Spleen (tissue), 11 donors: ENCODE measurements at regions not wholly inside any gene's neighbourhood (a gene's known extent, or its start where the extent isn't known, plus 50 kb on each side); places are given as distances from the start of the nearest gene placed in this dataset.

Experiments used
- DNase-seq: peaks from one replicate; pipeline ENCODE4 v3.0.0-alpha.2; 2020
- H3K27ac ChIP-seq, 8 donors: fragments of 200-600 bp; sonication (generic) in 7 of 8; 1 replicate in 4 of 8; 2 replicates in 4 of 8; pipeline versions ENCODE4 v1.5.0 to v1.8.0; 2016 to 2021; ENCODE audit warnings: inconsistent platforms in 4 of 8, mild to moderate bottlenecking in 4 of 8, moderate library complexity in 1 of 8
- H3K27me3 ChIP-seq, 7 donors: fragments of 200-600 bp; sonication (generic) in 6 of 7; replicated peaks in 1 of 7; 1 replicate in 4 of 7; 2 replicates in 3 of 7; pipeline versions ENCODE4 v1.5.0 to v1.8.0; 2016 to 2021; ENCODE audit warnings: inconsistent platforms in 3 of 7, mild to moderate bottlenecking in 1 of 7
- H3K36me3 ChIP-seq, 6 donors: fragments of 200-600 bp; sonication (generic) in 5 of 6; 1 replicate in 4 of 6; 2 replicates in 2 of 6; pipeline versions ENCODE4 v1.5.0 to v1.8.0; 2016 to 2021; ENCODE audit warnings: inconsistent platforms in 2 of 6
- H3K4me1 ChIP-seq, 6 donors: fragments of 200-600 bp; sonication (generic) in 5 of 6; 1 replicate in 3 of 6; 2 replicates in 3 of 6; pipeline versions ENCODE4 v1.5.0 to v1.8.0; 2016 to 2021; ENCODE audit warnings: inconsistent platforms in 3 of 6
- H3K4me3 ChIP-seq, 8 donors: fragments of 200-600 bp; sonication (generic) in 7 of 8; 1 replicate in 4 of 8; 2 replicates in 4 of 8; pipeline versions ENCODE4 v1.5.0 to v1.8.0; 2016 to 2021; ENCODE audit warnings: inconsistent platforms in 4 of 8, mild to moderate bottlenecking in 4 of 8, moderate library complexity in 2 of 8
- H3K9me3 ChIP-seq, 8 donors: fragments of 200-600 bp; sonication (generic) in 7 of 8; 1 replicate in 4 of 8; 2 replicates in 4 of 8; pipeline versions ENCODE4 v1.5.0 to v1.8.0; 2016 to 2021; ENCODE audit warnings: inconsistent platforms in 4 of 8
- CTCF ChIP-seq, 11 experiments: fragments of 200-600 bp in 7 of 11; fragments of 450-650 bp in 4 of 11; sonication (generic) in 4 of 11; IDR thresholded peaks in 8 of 11; conservative IDR thresholded peaks in 3 of 11; 1 replicate in 7 of 11; 2 replicates in 4 of 11; pipeline versions ENCODE4 v1.4.0 to v1.8.0; 2016 to 2021; ENCODE audit warnings: antibody characterized with exemption in 11 of 11, inconsistent platforms in 4 of 11, mild to moderate bottlenecking in 1 of 11
- POLR2A ChIP-seq, 3 donors: fragments of 450-650 bp; IDR thresholded peaks; one replicate each; pipeline ENCODE4 v1.5.1; 2017; ENCODE audit warnings: antibody characterized with exemption in 3 of 3, mild to moderate bottlenecking in 1 of 3
- POLR2AphosphoS5 ChIP-seq, 3 donors: sonication (generic); formaldehyde crosslinking; IDR thresholded peaks; one replicate each; pipeline ENCODE4 v1.5.1; 2017; ENCODE audit warnings: antibody characterized with exemption in 3 of 3
- WGBS, 5 donors: extraction: QIAGEN DNeasy Blood & Tissue Kit in 3 of 5; methylation state at CpG; one replicate each; pipeline versions ENCODE4 v1.1.5 to v1.1.7; 2013 to 2018; 5-methylcytosine and 5-hydroxymethylcytosine counted together
- intact Hi-C: fragments of 100-400 bp; cut with DNase I; formaldehyde crosslinking; loops from one replicate; pipeline ENCODE4 v1.15.0; 2023; ENCODE audit warnings: low total_unique reads
- donor health status: healthy with polysubstance abuse.
- donor health status: DM: no; HTN: no; CAD: no; lungs with moderate emphysema.
- donor health status: DM: no; HTN: no; CAD: no.
- donor health status: Bipolar disorder and iron deficiency.
- donor health status: healthy.
- donor health status: DM: no; HTN: no; CAD: no.
- donor health status: DM: yes; HTN: yes; CAD: no.

GRCh38 chr13:22128441-22129408, 457.9 kb downstream of the FGF9 start:
- Histone ChIP-seq H3K9me3 (peaks cover 0 to 9% (median 6%) of the 10 kb centered on the region in 8 donors), H3K4me3 (no peak overlapping the region), H3K27ac (no peak overlapping the region), H3K36me3 (no peaks in the 10 kb centered on the region), H3K27me3 (no peaks in the 10 kb centered on the region), H3K4me1 (peaks cover 0 to 18% (median 7%) of the 10 kb centered on the region in 6 donors)
- TF ChIP-seq POLR2AphosphoS5 (IDR thresholded peaks at IDR 0.05) (no peak), CTCF (IDR thresholded peaks at IDR 0.05 in 8 of 11, conservative IDR thresholded peaks at IDR 0.05 in 3 of 11) (no peak), POLR2A (IDR thresholded peaks at IDR 0.05) (no peak)
- DNase-seq: no peak
- intact Hi-C loops: no loop called here
- WGBS, 5 donors: 83 to 93% (median 87%) methylated on average over 15 of the region's 15 CpGs

DNA sequence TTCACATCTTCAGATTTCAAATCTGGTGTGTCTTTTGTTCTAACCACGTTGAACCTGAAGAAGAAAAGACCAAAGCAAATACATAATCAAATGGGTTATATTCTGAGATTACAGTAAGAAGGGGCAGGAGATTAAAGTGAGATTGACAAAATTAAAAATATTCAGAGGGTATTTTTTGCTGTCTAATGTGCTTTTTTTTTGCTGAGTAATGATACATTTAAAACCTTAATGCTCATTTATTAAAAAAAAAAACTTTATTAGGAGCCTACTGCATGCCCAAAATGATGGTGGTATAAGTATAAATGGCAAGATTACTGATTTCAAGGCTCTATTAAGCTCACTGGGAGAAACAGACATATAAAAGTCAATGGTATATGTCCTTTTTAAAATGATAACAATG, 459.4 kb downstream of the FGF9 start:
- intact Hi-C loops: no loop called here
- Histone ChIP-seq H3K4me3 (no peak overlapping the region), H3K4me1 (peaks cover 0 to 18% (median 7%) of the 10 kb centered on the region in 6 donors), H3K27me3 (no peaks in the 10 kb centered on the region), H3K9me3 (peaks cover 0 to 9% (median 6%) of the 10 kb centered on the region in 8 donors), H3K27ac (no peak overlapping the region), H3K36me3 (no peaks in the 10 kb centered on the region)
- 60 to 84% (median 69%) methylated on average over 1 of the region's 1 CpG for WGBS, 5 donors
- DNase-seq: no peak
- no peak for TF ChIP-seq POLR2AphosphoS5 (IDR thresholded peaks at IDR 0.05)

DNA sequence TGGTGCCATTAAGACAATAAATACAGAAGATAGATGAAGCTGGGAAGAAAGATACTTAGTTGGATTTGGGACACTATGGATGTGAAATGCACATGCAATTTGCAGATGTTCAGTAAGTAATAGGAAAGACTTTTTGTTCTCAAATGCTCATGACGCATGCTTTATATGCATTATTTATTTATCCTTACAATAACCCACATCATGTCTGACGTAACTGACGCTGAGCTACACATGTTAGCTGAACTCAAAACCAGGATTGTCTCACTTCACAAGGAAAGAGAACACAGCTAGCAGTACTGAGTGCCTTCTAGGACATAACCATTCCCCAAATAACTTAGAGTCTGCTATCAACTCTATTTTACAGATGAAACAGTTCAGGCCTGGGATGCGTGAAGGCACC, 463.4 kb downstream of the FGF9 start:
- H3K4me1 ChIP-seq: peaks cover 0 to 7% (median 0%) of the 10 kb centered on the region in 6 donors
- intact Hi-C loops: no loop called here
- H3K4me3 ChIP-seq: no peak overlapping the region
- no peaks in the 10 kb centered on the region for H3K27me3 ChIP-seq
- TF ChIP-seq CTCF (IDR thresholded peaks at IDR 0.05 in 8 of 11, conservative IDR thresholded peaks at IDR 0.05 in 3 of 11): no peak
- no peak for TF ChIP-seq POLR2AphosphoS5 (IDR thresholded peaks at IDR 0.05)
- TF ChIP-seq POLR2A (IDR thresholded peaks at IDR 0.05): no peak
- WGBS, 5 donors: 88 to 98% (median 93%) methylated on average over 4 of the region's 4 CpGs
- DNase-seq: no peak
- H3K27ac ChIP-seq: no peak overlapping the region
- peaks cover 0 to 5% (median 3%) of the 10 kb centered on the region in 8 donors for H3K9me3 ChIP-seq
- no peaks in the 10 kb centered on the region for H3K36me3 ChIP-seq

GRCh38 chr13:22135446-22135845, 464.6 kb downstream of the FGF9 start:
- no peaks in the 10 kb centered on the region for H3K27me3 ChIP-seq
- H3K4me3 ChIP-seq: no peak overlapping the region
- no peaks in the 10 kb centered on the region for H3K9me3 ChIP-seq
- intact Hi-C loops: no loop called here
- peaks cover 0 to 7% (median 0%) of the 10 kb centered on the region in 6 donors for H3K4me1 ChIP-seq
- 67 to 75% (median 73%) methylated on average over 6 of the region's 6 CpGs for WGBS, 5 donors
- H3K27ac ChIP-seq: no peak overlapping the region
- no peaks in the 10 kb centered on the region for H3K36me3 ChIP-seq
- DNase-seq: no peak
- TF ChIP-seq POLR2AphosphoS5 (IDR thresholded peaks at IDR 0.05): no peak
- TF ChIP-seq POLR2A (IDR thresholded peaks at IDR 0.05): no peak
- TF ChIP-seq CTCF (IDR thresholded peaks at IDR 0.05 in 8 of 11, conservative IDR thresholded peaks at IDR 0.05 in 3 of 11): no peak
